Gastroesophageal sphincter (tissue), 4 donors: ENCODE measurements at regions not wholly inside any gene's neighbourhood (a gene's known extent, or its start where the extent isn't known, plus 50 kb on each side); places are given as distances from the start of the nearest gene placed in this dataset.

ENCODE experiments used
- ATAC-seq: fragments of 150-250 bp; one replicate; pipeline ENCODE4 v1.9.1; 2016; ENCODE audit warnings: mild to moderate bottlenecking, moderate library complexity
- H3K27ac ChIP-seq, 4 donors: fragments of 200-600 bp; sonication (generic) in 3 of 4; 1 replicate in 3 of 4; 2 replicates in 1 of 4; pipeline ENCODE4 v1.5.1; 2016 to 2019
- H3K27me3 ChIP-seq: fragments of 200-600 bp; sonication (generic); one replicate; pipeline ENCODE4 v1.5.1; 2019
- H3K36me3 ChIP-seq, 2 donors: fragments of 200-600 bp; sonication (generic); one replicate each; pipeline ENCODE4 v1.5.1; 2019; ENCODE audit warnings: control low read depth in 1 of 2
- H3K4me1 ChIP-seq, 3 donors: fragments of 200-600 bp; sonication (generic); 1 replicate in 2 of 3; 2 replicates in 1 of 3; pipeline ENCODE4 v1.5.1; 2016 to 2019; ENCODE audit warnings: control low read depth in 2 of 3
- H3K4me3 ChIP-seq, 2 donors: fragments of 200-600 bp; sonication (generic); one replicate each; pipeline ENCODE4 v1.5.1; 2019; ENCODE audit warnings: mild to moderate bottlenecking in 1 of 2, moderate library complexity in 1 of 2
- H3K9me3 ChIP-seq, 3 donors: fragments of 200-600 bp; sonication (generic); one replicate each; pipeline ENCODE4 v1.5.1; 2017 to 2019; ENCODE audit warnings: control low read depth in 2 of 3
- EP300 ChIP-seq: sonication (generic); formaldehyde crosslinking; IDR thresholded peaks from one replicate; pipeline ENCODE4 v1.6.1; 2017; ENCODE audit warnings: antibody characterized with exemption, mild to moderate bottlenecking
- POLR2A ChIP-seq, 2 donors: fragments of 450-650 bp; IDR thresholded peaks; one replicate each; pipeline ENCODE4 v1.6.1; 2017; ENCODE audit warnings: antibody characterized with exemption in 2 of 2, mild to moderate bottlenecking in 2 of 2, moderate library complexity in 1 of 2
- POLR2AphosphoS5 ChIP-seq: sonication (generic); formaldehyde crosslinking; IDR thresholded peaks from one replicate; pipeline ENCODE4 v1.6.1; 2017; ENCODE audit warnings: antibody characterized with exemption
- WGBS, 2 donors: methylation state at CpG; one replicate each; pipeline ENCODE4 v1.1.5; 2018; ENCODE audit warnings: low coverage in 1 of 2; 5-methylcytosine and 5-hydroxymethylcytosine counted together
- TF ChIP-seq, protein P1 (sequence below), 4 experiments: fragments of 200-600 bp in 2 of 4; fragments of 450-650 bp in 2 of 4; sonication (generic) in 1 of 4; IDR thresholded peaks; one replicate each; pipeline ENCODE4 v1.5.1; 2017 to 2019; ENCODE audit warnings: antibody characterized with exemption in 4 of 4, mild to moderate bottlenecking in 2 of 4, moderate library complexity in 2 of 4

DNA sequence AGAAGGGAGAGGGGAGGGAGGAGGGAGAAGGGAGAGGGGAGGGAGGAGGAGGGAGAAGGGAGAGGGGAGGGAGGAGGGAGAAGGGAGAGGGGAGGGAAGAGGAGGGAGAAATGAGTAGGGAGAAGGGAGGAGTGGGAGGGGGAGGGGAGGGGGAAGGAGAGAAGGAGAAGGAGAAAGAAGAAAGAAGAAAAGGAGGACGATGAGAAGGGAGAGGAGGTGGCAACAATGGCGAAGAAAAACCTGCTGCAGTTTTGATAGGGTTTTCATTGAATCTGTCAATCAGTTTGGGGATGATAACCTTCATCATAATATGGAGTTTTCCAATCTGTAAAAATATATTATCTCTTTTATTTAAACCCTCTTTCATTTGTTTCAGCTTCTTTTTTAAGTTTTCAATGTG is 185.2 kb downstream of the ADAM29 start:
- WGBS, 2 donors: 67 to 71% methylated on average over 2 of the region's 2 CpGs
- no peak for ATAC-seq

DNA sequence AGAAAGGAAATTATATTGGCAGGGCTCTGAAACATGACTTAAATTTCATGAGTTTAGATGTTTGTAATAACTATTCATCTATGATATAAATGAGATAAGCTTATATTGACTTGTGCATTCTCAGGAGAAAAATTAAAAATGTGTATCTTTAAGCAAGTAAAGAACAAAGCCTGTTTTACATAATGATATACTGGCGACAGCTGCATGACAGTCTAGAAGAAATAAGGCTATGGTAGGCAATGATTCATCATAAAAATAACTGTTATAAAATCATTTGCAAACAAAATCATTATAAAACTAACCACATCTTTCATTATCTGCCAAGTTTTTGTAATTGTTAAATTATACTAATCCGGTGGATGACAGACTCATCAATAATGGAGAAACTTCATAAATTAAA is 188.1 kb downstream of the ADAM29 start:
- H3K9me3 ChIP-seq: peaks cover 0 to 24% (median 0%) of the 10 kb centered on the region in 3 donors
- H3K4me1 ChIP-seq: no peaks in the 10 kb centered on the region
- H3K4me3 ChIP-seq: no peak overlapping the region
- H3K36me3 ChIP-seq: no peaks in the 10 kb centered on the region
- no peak overlapping the region for H3K27ac ChIP-seq
- no peaks in the 10 kb centered on the region for H3K27me3 ChIP-seq
- WGBS, 2 donors: 32 to 38% methylated on average over 2 of the region's 2 CpGs
- TF ChIP-seq EP300: no peak
- TF ChIP-seq POLR2AphosphoS5: no peak
- TF ChIP-seq, protein P1, sequence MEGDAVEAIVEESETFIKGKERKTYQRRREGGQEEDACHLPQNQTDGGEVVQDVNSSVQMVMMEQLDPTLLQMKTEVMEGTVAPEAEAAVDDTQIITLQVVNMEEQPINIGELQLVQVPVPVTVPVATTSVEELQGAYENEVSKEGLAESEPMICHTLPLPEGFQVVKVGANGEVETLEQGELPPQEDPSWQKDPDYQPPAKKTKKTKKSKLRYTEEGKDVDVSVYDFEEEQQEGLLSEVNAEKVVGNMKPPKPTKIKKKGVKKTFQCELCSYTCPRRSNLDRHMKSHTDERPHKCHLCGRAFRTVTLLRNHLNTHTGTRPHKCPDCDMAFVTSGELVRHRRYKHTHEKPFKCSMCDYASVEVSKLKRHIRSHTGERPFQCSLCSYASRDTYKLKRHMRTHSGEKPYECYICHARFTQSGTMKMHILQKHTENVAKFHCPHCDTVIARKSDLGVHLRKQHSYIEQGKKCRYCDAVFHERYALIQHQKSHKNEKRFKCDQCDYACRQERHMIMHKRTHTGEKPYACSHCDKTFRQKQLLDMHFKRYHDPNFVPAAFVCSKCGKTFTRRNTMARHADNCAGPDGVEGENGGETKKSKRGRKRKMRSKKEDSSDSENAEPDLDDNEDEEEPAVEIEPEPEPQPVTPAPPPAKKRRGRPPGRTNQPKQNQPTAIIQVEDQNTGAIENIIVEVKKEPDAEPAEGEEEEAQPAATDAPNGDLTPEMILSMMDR (IDR thresholded peaks at IDR 0.05): no peak
- no peak for TF ChIP-seq POLR2A (IDR thresholded peaks at IDR 0.05)
- no peak for ATAC-seq

More for the DNA sequence above, 185.2 kb downstream of the ADAM29 start:
- peaks cover 0 to 3% (median 0%) of the 10 kb centered on the region in 3 donors for H3K9me3 ChIP-seq
- no peaks in the 10 kb centered on the region for H3K27me3 ChIP-seq
- TF ChIP-seq, protein P1 (IDR thresholded peaks at IDR 0.05): no peak
- no peak for TF ChIP-seq EP300
- TF ChIP-seq POLR2AphosphoS5: no peak
- no peaks in the 10 kb centered on the region for H3K4me1 ChIP-seq
- no peak overlapping the region for H3K27ac ChIP-seq
- H3K36me3 ChIP-seq: no peaks in the 10 kb centered on the region
- no peak overlapping the region for H3K4me3 ChIP-seq

DNA sequence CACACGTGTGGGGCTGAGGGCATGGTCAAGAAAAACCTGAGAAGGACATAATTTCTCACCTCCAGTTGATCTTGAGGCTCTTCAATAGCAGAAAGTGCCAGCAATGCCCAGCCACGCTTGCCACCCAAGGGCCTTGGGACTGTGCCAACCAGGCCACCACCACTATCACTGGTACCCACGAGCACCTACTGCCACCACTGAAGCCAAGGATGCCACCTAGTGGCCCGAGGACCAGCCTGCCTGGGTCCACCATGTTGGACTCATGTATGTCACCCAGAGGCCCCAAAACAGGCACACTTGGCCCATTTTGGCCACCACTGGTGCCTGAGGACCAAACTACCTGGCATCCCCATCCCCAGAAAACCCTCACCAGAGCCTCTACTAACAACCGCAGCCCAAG is 191.8 kb downstream of the ADAM29 start:
- Histone ChIP-seq H3K27ac (no peak overlapping the region), H3K27me3 (no peaks in the 10 kb centered on the region), H3K36me3 (no peaks in the 10 kb centered on the region), H3K9me3 (peaks cover 0 to 21% (median 0%) of the 10 kb centered on the region in 3 donors), H3K4me3 (no peak overlapping the region), H3K4me1 (no peaks in the 10 kb centered on the region)
- TF ChIP-seq, protein P1 (IDR thresholded peaks at IDR 0.05): no peak
- no peak for TF ChIP-seq POLR2AphosphoS5
- TF ChIP-seq EP300: no peak
- no peak for TF ChIP-seq POLR2A (IDR thresholded peaks at IDR 0.05)
- 72 to 86% methylated on average over 2 to 3 of the region's 5 CpGs for WGBS, 2 donors
- ATAC-seq: no peak

DNA sequence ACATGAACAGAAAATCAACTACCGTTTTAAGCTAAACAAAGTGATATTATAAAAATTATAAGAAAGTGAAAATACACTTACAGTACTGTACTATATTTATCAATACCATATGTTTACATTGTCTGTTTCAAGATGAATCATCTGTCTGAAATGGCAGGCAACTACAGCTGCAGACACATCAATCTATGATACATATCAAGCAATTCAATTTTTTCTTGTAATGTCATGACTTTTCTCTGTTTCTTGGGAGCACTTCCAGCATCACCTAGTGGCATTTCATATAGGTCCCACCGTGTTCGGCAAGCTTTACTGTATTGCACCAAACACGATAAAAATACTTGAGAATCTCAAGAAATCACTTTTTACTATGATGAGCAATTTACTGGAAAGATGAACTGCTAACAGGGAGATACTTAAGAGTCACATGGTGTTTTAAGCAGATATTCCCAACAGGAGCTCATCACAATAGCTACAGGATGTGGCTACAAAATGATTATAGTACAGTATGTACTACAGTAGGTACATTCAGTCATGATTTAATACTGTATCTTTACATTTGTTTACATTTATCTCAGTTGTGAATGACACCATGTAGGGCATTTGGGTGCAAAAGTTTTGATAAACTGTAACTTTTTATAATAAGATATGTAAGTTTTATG is 207.4 kb downstream of the ADAM29 start:
- no peak overlapping the region for H3K4me3 ChIP-seq
- no peak for ATAC-seq
- H3K27me3 ChIP-seq: no peaks in the 10 kb centered on the region
- no peak overlapping the region for H3K27ac ChIP-seq
- 82 to 89% methylated on average over 4 of the region's 4 CpGs for WGBS, 2 donors
- no peaks in the 10 kb centered on the region for H3K36me3 ChIP-seq
- H3K9me3 ChIP-seq: peaks cover 0 to 36% (median 0%) of the 10 kb centered on the region in 3 donors
- TF ChIP-seq POLR2A (IDR thresholded peaks at IDR 0.05) (no peak), POLR2AphosphoS5 (no peak), EP300 (no peak)
- TF ChIP-seq, protein P1 (IDR thresholded peaks at IDR 0.05): no peak
- H3K4me1 ChIP-seq: no peaks in the 10 kb centered on the region

DNA sequence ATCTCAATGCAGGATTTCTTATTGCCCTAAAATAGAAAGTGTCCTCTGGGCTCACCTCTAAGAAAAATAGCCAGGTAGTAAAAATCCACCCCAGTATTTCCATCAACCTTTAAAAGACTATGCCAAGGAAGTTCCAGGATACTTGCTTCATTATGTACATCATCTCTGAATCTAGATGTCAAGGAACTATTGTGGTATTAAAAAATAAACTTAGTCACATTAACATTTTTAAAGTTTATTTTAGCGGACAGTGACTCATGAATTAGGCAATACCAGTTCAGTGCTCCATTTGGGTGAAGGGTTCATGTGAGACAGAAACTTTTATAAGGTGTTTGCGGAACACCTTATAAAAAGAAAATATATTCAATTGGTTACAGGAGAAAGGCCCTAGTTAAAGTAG is 209.2 kb downstream of the ADAM29 start:
- TF ChIP-seq POLR2AphosphoS5 (no peak), POLR2A (IDR thresholded peaks at IDR 0.05) (no peak), EP300 (no peak)
- TF ChIP-seq, protein P1 (IDR thresholded peaks at IDR 0.05): no peak
- Histone ChIP-seq H3K9me3 (peaks cover 0 to 20% (median 0%) of the 10 kb centered on the region in 3 donors), H3K36me3 (no peaks in the 10 kb centered on the region), H3K4me3 (no peak overlapping the region), H3K4me1 (no peaks in the 10 kb centered on the region), H3K27ac (no peak overlapping the region), H3K27me3 (no peaks in the 10 kb centered on the region)
- 43 to 94% methylated on average over 2 of the region's 2 CpGs for WGBS, 2 donors
- no peak for ATAC-seq
